ENCODE measurements at regions not wholly inside any gene's neighbourhood (a gene's known extent, or its start where the extent isn't known, plus 50 kb on each side); places are given as distances from the start of the nearest gene placed in this dataset.

DNA sequence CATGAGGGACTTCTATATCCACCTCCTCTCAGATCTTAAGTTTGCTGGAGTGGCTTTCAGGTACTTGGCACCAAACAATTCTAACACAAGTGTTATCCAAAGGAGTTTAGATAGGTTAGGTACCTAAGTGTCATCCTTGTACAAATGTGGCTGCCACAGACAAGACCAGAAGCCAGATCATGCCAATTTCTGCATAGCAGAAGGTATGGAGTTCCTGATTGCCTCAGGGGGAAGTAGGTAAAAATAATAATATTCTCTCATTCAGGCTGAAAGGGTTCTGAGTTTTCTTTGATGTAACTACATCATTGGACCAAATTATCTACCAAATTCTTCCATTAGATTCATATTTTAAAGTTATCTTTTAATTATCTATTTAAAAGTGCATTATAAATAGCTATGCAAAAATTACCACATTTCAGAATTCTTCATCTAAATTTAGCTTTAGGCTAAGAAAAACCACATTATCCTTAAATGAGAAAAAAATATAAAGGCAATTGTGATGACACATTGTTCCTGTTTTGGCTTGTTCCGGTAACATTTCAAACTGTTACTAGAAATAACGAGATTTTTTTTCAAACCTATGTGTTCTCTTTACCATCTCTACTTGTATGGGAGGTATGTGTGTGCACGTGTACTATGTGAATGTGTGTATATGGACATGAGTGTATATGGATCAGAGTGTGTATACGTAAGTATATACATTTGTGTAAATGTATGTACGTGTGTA, 66.2 kb upstream of the POU2AF2 start:
- H3K4me3 ChIP-seq (ENCODE audit: low read depth, low read length), result no peak overlapping the region
- DNase-seq (ENCODE audit: low read depth), result no peak
- no peak for TF ChIP-seq CTCF (IDR thresholded peaks at IDR 0.05; ENCODE audit: low read depth, low read length, missing control alignments)

DNA sequence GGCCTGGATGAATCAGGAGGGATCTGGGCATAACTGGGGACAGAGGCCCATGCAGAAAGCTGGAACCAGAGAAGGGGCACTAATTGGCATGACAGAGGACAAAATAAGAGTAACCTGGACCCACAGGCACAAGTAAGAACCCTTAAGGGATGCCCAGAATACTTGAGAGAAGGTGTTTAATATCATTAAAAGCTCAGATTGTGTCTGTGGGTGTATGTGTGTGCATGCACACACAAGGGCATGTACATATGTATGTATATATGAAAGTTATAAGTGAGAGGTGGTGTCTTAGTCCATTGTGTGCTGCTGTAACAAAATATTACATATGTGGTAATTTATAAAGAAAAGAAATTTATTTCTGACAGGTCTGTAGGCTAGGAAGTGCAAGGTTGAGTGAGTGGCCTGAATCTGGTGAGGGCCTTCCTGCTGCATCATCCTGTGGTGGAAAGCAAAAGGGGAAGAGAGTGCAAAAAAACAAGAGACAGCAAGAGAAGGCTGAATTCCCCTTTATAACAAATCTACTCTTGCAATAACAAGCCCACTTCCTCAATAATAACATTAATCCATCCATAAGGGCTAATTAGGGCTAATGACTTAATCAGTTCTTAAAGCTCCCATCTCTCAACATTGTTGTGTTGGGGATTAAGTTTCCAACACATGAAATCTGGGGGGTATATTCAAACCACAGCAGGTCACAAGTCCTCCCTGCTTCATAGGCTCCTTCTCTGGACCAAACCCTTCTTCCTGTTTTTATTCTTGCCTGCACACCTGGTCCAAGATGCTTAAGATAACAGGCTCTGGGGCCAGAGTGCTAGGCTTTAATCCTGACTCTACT, 68.3 kb upstream of the POU2AF2 start:
- no peak for TF ChIP-seq CTCF (IDR thresholded peaks at IDR 0.05; ENCODE audit: low read depth, low read length, missing control alignments)
- no peak overlapping the region for H3K4me3 ChIP-seq (ENCODE audit: low read depth, low read length)
- peak; percentile 39 for DNase-seq (ENCODE audit: low read depth)

DNA sequence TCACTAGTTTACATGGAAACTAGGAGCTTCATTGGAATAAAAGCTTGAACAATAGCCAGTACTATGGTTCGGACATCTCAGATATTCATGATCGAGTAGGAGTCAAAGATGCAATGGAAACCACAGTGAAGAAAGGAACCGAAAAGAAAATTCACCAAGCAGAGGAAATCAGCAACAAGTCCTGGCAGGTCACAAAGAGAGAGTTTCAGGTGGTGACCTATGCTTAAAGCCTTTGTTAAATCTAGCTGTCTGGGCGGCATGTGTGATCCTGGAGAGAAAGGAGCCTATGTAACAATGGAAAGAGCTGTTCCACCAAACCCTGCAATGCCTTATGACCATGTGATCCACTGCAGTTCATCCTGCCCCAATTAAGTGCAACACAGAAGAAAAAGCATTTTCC, 68.9 kb upstream of the POU2AF2 start:
- no peak for TF ChIP-seq CTCF (IDR thresholded peaks at IDR 0.05; ENCODE audit: low read depth, low read length, missing control alignments)
- H3K4me3 ChIP-seq (ENCODE audit: low read depth, low read length), result no peak overlapping the region
- DNase-seq (ENCODE audit: low read depth), result peak; percentile 24

DNA sequence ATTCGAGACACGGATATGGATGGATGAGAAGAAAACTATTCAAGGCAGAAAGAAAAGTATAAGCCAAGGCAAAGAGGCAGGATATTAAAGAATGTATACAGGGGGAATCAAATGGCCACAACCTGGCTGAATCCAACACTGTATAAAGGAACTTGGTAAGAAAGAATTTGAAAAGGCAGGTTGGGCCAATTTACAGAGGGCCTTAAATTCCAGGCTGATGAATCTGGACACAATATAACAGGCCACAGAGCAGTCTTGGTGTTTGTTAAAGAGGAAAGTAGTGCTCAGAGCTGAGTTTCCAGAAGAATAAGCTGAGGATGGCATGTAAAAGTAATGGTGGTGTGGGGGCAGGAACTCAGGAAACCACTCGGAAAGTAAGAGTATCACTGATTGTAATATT, 72.3 kb upstream of the POU2AF2 start:
- H3K4me3 ChIP-seq (ENCODE audit: low read depth, low read length), result no peak overlapping the region
- no peak for TF ChIP-seq CTCF (IDR thresholded peaks at IDR 0.05; ENCODE audit: low read depth, low read length, missing control alignments)
- DNase-seq (ENCODE audit: low read depth), result no peak

GRCh38 chr11:111172321-111172862, 73.1 kb upstream of the POU2AF2 start:
- no peak for DNase-seq (ENCODE audit: low read depth)
- H3K4me3 ChIP-seq (ENCODE audit: low read depth, low read length), result no peak overlapping the region
- TF ChIP-seq CTCF (IDR thresholded peaks at IDR 0.05; ENCODE audit: low read depth, low read length, missing control alignments), result no peak

- no peak for TF ChIP-seq CTCF (IDR thresholded peaks at IDR 0.05; ENCODE audit: low read depth, low read length, missing control alignments)
- no peak for DNase-seq (ENCODE audit: low read depth)
- H3K4me3 ChIP-seq (ENCODE audit: low read depth, low read length), result no peak overlapping the region
Measured at GRCh38 chr11:111170761-111171379, 74.7 kb upstream of the POU2AF2 start.

All from GM12864 (cell line).